HG02884 (cell line): ENCODE measurements at regions not wholly inside any gene's neighbourhood (a gene's known extent, or its start where the extent isn't known, plus 50 kb on each side); places are given as distances from the start of the nearest gene placed in this dataset.

Experiments used
- ATAC-seq: cut with Tn5 transposase; IDR thresholded peaks from one replicate; pipeline ENCODE4 v1.9.1; 2021; ENCODE audit warnings: mild to moderate bottlenecking, moderate library complexity; ENCODE audit not compliant: unreplicated experiment

- peak; percentile 85 for ATAC-seq
These were observed 113.4 kb upstream of the FAM241A start for GRCh38 chr4:112031712-112032328.

DNA sequence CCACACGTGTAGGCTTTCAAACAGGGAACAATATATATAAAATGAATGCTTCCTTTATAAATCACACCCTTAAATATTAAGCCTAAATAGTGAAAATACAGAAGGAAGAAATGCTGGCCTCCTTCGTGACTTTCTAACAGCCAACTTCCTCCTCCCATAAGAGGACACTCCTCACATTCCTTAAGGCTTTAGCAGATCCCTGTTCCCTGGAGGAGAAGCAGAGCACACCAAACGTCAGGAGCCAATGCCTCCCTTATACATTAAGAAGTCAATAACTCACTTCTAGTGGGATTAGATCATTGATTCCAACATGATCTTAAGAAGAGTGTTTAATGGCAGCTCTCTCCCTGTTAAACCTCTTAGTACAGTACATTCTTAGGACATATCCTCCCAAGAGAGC is 108.4 kb upstream of the FAM241A start:
- ATAC-seq: no peak

DNA sequence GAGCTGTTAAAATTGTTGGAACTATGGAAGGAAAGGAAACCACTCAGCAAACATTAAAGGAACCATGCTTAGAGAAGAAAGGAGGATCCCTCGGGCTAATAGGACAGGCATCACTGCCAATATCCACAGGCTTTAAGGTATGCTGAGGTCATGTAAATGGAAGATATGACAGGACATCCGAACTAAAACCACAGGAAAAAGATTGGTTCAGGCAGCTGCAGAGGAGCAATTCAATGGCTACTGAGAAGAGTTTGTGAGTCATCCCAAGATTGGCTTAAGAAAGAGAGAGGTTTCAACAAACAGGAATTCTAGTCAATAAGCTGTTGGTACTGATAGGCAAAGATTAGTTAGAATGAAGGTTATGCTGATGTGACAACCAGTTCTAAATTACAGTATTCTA is 106.4 kb upstream of the FAM241A start:
- ATAC-seq: no peak

- ATAC-seq: peak; percentile 96
These were observed 96.1 kb upstream of the FAM241A start for GRCh38 chr4:112049119-112049518.

- ATAC-seq: no peak
These were observed 91.4 kb upstream of the FAM241A start for GRCh38 chr4:112053825-112054350.

DNA sequence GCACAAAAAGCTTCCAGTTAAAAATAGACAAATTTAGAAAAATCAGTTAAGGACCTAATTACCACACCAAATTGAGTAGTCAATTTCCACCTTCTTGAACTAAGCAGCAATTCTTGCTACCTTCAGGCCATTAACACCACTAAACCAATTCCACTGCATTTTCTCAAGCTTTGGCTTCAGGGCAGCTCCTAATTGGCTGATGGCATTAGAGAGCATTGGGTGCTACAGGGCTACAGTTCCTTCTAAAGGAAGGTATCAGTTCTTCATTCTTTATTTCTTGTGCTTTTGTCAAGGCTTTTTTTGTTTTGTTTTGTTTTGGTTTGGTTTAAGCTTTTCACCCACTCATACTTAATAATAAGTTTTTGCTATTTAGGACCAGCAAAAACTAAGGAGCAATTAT is 90.2 kb upstream of the FAM241A start:
- no peak for ATAC-seq

DNA sequence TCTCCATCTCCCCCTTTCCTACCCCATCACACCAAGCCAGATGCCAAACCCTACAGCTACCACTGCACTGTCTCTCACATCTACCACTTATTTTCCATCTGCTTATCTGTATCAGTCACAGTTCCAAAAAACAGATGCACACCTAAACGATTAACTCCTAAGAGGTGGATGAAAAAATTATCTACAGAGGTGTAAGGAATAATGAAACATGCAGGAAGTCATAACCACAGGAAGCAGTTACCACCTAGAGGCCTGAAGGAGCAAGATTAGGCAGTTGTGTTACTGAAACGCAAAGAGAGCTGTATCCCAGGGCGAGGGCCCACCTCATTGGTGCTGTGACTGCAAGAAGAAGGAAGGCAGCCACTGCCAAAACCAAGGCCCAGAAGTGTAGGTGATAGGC is 87.8 kb upstream of the FAM241A start:
- no peak for ATAC-seq

- ATAC-seq: no peak
These were observed 86.8 kb upstream of the FAM241A start for GRCh38 chr4:112058433-112058832.

- no peak for ATAC-seq
These were observed 85.0 kb upstream of the FAM241A start for GRCh38 chr4:112060212-112060611.

GRCh38 chr4:112061207-112061817 is 83.9 kb upstream of the FAM241A start:
- ATAC-seq: no peak

DNA sequence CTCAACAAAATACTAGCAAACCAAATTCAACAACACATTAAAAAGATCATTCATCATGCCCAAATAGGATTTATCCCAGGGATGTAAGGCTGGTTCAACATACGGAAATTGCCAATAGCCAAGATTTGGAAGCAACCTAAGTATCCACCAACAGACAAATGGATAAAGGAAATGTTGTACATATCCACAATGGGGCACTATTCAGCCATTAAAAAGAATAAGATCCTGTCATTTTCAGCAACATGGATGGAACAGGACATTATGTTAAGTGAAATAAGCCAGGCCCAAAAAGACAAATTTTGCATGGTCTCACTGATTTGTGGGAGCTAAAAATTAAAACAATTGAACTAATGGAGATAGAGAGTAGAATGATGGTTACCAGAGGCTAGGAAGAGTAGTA is 82.0 kb upstream of the FAM241A start:
- no peak for ATAC-seq

DNA sequence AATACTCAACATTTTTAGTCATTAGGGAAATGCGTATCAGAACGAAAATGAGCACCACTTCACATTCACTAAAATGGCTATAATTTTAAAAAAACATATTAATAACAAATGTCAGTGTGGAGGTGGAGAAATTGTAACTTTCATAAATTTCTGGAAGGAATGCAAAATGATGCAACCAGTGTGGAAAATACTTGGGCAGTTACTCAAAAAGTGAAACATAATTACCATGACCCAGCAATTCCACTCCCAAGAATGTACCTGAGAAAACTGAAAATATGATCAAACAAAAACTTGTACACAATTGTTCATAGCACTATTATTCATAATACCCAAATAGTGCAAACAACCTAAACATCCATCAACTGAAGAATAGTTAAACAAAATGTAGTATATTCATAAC is 76.1 kb upstream of the FAM241A start:
- ATAC-seq: no peak

DNA sequence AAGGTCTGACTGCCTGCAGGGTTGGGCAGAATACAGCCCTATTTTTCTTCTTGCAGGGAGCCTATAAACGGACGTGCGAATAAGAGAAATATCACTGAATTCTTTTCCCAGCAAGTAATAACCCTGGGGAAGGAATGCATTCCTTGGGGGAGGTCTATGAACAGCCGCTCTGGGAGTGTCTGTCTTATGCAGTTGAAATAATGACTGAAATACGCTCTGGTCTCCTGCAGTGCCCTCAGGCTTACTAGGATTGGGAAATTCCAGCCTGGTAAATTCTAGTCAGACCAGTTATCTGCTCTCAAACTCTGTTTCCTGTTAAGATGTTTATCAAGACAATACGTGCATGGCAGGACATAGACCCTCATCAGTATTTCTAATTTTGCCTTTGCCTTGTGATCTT is 72.1 kb upstream of the FAM241A start:
- no peak for ATAC-seq

DNA sequence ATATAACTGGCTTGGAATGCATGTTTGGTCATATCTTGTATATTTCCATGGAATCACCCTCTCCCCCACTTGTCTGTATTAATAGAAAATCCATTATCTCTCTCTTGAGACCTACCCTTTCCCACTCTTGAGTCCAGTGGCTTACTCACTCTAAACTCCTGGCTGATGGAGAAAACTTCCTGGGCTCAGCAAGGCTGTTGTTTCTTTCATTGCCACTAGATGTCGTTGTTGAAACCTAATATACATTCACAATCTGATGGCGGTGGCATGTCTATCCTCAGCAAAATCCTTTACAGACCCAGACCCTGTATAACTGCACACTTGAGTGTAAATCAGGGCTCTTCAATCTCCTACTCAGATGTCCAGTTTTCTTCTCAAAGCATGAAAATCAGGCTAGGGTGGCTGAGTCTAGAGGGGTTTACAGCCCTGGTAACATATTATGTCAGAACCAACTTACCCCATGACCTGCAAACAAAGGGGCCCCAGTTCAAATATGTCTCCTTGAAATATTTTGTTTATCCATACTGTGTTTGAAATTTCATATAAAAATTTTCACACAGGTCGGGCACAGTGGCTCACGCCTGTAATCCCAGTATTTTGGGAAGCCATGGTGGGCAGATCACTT is 70.0 kb upstream of the FAM241A start:
- peak; percentile 66 for ATAC-seq

DNA sequence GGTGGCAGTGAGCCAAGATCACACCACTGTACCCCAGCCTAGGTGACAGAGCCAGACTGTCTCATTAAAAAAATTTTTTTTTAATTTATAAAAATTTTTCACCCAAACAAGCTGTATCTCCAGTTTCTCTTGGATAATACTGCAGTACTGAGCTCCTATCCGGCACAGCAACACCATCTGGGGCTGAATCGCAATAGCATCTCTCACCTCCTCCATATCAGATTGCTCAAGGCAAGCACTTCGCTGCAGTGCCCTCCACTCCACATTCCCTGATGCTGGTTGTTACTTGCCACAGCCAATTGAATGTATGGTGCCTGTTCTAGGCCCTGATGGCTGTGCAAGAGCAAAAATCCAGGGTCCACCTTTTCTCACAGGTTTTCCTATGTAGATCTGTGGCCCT is 69.3 kb upstream of the FAM241A start:
- ATAC-seq: no peak

DNA sequence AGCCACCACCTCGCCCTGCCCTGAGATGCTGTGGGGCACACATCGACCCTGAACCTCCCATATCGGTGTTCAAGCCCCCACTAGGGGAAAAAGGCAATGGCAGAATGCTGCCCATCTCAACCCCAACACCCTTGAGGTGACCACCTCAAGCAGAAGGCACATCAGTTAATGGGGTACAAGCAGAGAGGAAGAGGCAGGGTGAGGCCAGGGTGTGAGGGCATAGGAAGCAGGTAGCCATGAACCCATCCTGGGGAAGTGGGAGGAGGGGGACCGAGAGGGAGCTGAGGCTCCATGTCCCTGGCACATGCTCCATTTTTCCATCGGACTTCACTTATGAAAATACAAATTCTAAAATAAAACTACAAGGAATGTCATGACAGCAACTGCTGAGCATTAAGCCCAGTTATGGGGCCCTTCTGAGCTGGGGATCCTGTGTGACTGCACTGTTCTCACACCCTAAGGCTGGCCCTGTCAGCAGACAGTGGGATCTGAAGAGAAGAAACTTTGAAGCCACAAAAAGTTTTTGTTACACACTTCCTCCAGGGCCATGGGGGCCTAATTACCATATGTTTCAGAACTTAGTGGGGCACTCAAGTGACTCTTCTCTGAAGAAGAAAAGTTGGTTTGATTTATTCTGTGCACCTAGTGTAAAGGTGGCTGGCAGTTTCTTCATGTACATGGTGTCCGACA is 68.2 kb upstream of the FAM241A start:
- no peak for ATAC-seq

DNA sequence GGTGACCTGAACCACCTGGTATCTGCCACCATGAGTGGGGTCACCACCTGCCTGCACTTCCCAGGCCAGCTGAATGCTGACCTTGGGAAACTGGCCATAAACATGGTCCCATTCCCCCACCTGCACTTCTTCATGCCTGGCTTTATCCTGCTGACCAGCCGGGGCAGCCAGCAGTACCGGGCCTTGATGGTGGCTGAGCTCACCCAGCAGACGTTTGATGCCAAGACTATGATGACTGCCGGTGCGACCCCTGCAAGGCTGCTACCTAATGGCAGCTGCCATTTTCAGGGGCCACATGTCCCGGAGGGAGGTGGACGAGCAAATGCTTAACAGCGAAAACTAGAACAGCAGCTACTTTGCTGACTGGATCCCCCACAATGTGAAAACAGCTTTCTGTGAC is 67.5 kb upstream of the FAM241A start:
- ATAC-seq: no peak

DNA sequence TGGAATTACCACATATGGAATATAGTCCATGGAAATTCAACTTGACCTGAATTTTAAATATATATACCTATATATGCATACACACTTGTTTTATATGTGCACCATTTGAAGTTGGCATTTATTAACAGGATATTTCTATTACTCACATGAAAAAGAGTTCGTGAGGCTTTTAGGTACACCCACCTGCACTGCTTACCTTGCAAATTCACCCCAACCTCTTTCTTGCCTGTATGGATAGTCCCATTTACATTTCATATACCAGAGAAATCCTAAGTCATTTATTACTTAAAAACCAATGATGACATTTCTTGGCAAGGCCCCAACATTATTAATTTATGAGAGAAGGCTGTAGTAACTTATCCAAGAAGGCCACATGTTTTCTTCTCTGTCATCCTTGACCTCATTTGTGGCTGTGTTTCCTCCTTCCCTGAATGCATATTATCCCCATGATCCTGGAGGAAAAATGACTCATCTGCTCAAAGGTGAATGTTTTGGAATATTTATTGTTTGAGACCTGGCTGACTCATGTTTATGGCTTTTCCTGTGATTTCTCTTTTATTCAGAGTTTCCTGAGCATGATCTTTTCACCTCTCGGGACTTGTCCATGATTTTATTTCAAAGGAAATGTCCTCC is 62.2 kb upstream of the FAM241A start:
- no peak for ATAC-seq

DNA sequence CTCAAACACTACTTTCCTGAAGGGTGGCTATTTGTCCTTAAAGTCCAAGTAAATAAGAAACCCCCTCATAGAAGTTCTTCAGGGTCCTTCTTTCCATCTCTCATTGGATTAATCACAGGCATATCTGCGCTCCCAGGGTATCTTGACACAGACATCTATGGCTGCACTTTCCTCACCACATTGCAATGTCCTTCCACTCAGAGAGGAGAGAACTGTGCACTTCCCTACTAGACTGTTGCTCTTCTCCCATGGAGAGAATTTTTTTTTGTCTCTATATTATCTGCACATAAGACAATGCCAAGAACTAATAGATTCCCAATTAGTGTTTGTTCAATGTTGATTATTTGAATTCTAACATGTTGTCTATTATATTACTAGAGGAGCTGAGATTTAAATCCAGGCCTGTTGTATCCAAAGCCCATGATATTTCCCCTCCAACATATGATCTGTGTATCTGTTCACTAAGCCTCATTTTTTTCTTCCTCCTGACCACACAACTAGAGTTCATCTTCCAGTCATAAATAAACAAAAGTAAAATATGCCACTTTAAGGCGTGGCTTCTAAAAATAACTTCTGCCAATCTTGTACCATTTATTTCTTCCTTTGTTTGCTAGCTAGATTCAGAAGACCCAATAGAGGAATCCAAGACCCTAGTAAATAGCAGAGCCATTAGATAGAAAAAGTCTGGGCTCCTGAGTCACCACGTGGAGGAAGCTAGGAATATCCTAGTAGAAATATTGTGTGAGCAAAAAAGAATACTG is 61.5 kb upstream of the FAM241A start:
- no peak for ATAC-seq

GRCh38 chr4:112085156-112086035 is 59.9 kb upstream of the FAM241A start:
- ATAC-seq: no peak
